GM23338 (cell line): ENCODE measurements at regions not wholly inside any gene's neighbourhood (a gene's known extent, or its start where the extent isn't known, plus 50 kb on each side); places are given as distances from the start of the nearest gene placed in this dataset.

Experiments
- CREB1 ChIP-seq: fragments of 250-450 bp; sonication (Bioruptor Pico); IDR thresholded peaks from 2 replicates; pipeline ENCODE4 v1.5.0; 2020; ENCODE audit warnings: low read depth, mild to moderate bottlenecking, moderate library complexity
- EZH2 ChIP-seq: fragments of 200-600 bp; sonication (generic); IDR thresholded peaks from one replicate; pipeline ENCODE4 v1.8.0; 2017; ENCODE audit warnings: antibody characterized with exemption, mild to moderate bottlenecking, low read depth; ENCODE audit not compliant: unreplicated experiment
- EZH2phosphoT487 ChIP-seq: fragments of 200-600 bp; sonication (generic); IDR thresholded peaks from one replicate; pipeline ENCODE4 v1.8.1; 2018; ENCODE audit warnings: antibody characterized with exemption; ENCODE audit not compliant: unreplicated experiment
- JUNB ChIP-seq: IDR thresholded peaks from one replicate; pipeline ENCODE4 v1.6.1; 2016; ENCODE audit warnings: antibody characterized with exemption; ENCODE audit not compliant: unreplicated experiment
- POLR2AphosphoS5 ChIP-seq: IDR thresholded peaks from 2 replicates; pipeline ENCODE4 v1.6.1; 2016; ENCODE audit warnings: antibody characterized with exemption, low read depth
- ZNF114 ChIP-seq: fragments of 250-450 bp; sonication (Bioruptor Pico); IDR thresholded peaks from 2 replicates; pipeline ENCODE4 v1.5.0; 2020; ENCODE audit warnings: mild to moderate bottlenecking, moderate library complexity
- ZNF331 ChIP-seq: fragments of 250-450 bp; sonication (Bioruptor Pico); IDR thresholded peaks from 2 replicates; pipeline ENCODE4 v1.5.0; 2020; ENCODE audit warnings: low read depth, mild to moderate bottlenecking, moderate library complexity
- TF ChIP-seq, protein P1 (sequence below), 2 experiments: fragments of 200-600 bp in 1 of 2; sonication (generic) in 1 of 2; conservative IDR thresholded peaks; 2 replicates each; pipeline versions ENCODE4 v1.5.1 to v1.6.1; 2016 to 2017; ENCODE audit warnings: antibody characterized with exemption in 2 of 2, low read depth in 2 of 2, mild to moderate bottlenecking in 2 of 2, moderate library complexity in 1 of 2
- TF ChIP-seq, protein P2 (sequence below): IDR thresholded peaks from one replicate; pipeline ENCODE4 v1.6.1; 2018; ENCODE audit warnings: antibody characterized with exemption; ENCODE audit not compliant: unreplicated experiment
- TF ChIP-seq, protein P3 (sequence below): fragments of 250-450 bp; sonication (Bioruptor Pico); IDR thresholded peaks from 2 replicates; pipeline ENCODE4 v1.5.0; 2020; ENCODE audit warnings: mild to moderate bottlenecking, moderate library complexity
- TF ChIP-seq, protein P4 (sequence below): IDR thresholded peaks from 2 replicates; pipeline ENCODE4 v1.6.1; 2016; ENCODE audit warnings: antibody characterized with exemption

DNA sequence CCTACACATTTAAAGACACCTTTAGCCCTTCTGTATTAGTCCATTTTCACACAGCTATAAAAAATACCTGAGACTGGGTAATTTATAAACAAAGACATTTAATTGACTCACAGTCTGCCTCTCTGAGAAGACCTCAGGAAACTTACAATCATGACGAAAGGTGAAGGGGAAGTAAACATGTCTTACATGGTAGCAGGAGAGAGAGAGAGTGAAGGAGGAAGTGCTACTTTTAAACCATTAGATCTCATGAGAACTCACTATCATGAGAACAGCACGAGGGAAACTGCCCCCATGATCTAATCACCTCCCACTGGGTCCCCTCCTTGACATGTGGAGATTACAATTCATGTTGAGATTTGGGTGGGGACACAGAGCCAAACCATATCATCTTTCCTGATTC is 946.6 kb downstream of the SLC4A3 start:
- TF ChIP-seq, protein P1, sequence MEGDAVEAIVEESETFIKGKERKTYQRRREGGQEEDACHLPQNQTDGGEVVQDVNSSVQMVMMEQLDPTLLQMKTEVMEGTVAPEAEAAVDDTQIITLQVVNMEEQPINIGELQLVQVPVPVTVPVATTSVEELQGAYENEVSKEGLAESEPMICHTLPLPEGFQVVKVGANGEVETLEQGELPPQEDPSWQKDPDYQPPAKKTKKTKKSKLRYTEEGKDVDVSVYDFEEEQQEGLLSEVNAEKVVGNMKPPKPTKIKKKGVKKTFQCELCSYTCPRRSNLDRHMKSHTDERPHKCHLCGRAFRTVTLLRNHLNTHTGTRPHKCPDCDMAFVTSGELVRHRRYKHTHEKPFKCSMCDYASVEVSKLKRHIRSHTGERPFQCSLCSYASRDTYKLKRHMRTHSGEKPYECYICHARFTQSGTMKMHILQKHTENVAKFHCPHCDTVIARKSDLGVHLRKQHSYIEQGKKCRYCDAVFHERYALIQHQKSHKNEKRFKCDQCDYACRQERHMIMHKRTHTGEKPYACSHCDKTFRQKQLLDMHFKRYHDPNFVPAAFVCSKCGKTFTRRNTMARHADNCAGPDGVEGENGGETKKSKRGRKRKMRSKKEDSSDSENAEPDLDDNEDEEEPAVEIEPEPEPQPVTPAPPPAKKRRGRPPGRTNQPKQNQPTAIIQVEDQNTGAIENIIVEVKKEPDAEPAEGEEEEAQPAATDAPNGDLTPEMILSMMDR (conservative IDR thresholded peaks at IDR 0.05; ENCODE audit: low read depth in 2 of 2), result no peak
- TF ChIP-seq POLR2AphosphoS5 (no peak), EZH2 (no peak), EZH2phosphoT487 (no peak), CREB1 (no peak), JUNB (no peak), ZNF331 (no peak), ZNF114 (CRISPR knock-in tag) (no peak)
- TF ChIP-seq, protein P2, sequence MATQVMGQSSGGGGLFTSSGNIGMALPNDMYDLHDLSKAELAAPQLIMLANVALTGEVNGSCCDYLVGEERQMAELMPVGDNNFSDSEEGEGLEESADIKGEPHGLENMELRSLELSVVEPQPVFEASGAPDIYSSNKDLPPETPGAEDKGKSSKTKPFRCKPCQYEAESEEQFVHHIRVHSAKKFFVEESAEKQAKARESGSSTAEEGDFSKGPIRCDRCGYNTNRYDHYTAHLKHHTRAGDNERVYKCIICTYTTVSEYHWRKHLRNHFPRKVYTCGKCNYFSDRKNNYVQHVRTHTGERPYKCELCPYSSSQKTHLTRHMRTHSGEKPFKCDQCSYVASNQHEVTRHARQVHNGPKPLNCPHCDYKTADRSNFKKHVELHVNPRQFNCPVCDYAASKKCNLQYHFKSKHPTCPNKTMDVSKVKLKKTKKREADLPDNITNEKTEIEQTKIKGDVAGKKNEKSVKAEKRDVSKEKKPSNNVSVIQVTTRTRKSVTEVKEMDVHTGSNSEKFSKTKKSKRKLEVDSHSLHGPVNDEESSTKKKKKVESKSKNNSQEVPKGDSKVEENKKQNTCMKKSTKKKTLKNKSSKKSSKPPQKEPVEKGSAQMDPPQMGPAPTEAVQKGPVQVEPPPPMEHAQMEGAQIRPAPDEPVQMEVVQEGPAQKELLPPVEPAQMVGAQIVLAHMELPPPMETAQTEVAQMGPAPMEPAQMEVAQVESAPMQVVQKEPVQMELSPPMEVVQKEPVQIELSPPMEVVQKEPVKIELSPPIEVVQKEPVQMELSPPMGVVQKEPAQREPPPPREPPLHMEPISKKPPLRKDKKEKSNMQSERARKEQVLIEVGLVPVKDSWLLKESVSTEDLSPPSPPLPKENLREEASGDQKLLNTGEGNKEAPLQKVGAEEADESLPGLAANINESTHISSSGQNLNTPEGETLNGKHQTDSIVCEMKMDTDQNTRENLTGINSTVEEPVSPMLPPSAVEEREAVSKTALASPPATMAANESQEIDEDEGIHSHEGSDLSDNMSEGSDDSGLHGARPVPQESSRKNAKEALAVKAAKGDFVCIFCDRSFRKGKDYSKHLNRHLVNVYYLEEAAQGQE, result no peak
- TF ChIP-seq, protein P3, sequence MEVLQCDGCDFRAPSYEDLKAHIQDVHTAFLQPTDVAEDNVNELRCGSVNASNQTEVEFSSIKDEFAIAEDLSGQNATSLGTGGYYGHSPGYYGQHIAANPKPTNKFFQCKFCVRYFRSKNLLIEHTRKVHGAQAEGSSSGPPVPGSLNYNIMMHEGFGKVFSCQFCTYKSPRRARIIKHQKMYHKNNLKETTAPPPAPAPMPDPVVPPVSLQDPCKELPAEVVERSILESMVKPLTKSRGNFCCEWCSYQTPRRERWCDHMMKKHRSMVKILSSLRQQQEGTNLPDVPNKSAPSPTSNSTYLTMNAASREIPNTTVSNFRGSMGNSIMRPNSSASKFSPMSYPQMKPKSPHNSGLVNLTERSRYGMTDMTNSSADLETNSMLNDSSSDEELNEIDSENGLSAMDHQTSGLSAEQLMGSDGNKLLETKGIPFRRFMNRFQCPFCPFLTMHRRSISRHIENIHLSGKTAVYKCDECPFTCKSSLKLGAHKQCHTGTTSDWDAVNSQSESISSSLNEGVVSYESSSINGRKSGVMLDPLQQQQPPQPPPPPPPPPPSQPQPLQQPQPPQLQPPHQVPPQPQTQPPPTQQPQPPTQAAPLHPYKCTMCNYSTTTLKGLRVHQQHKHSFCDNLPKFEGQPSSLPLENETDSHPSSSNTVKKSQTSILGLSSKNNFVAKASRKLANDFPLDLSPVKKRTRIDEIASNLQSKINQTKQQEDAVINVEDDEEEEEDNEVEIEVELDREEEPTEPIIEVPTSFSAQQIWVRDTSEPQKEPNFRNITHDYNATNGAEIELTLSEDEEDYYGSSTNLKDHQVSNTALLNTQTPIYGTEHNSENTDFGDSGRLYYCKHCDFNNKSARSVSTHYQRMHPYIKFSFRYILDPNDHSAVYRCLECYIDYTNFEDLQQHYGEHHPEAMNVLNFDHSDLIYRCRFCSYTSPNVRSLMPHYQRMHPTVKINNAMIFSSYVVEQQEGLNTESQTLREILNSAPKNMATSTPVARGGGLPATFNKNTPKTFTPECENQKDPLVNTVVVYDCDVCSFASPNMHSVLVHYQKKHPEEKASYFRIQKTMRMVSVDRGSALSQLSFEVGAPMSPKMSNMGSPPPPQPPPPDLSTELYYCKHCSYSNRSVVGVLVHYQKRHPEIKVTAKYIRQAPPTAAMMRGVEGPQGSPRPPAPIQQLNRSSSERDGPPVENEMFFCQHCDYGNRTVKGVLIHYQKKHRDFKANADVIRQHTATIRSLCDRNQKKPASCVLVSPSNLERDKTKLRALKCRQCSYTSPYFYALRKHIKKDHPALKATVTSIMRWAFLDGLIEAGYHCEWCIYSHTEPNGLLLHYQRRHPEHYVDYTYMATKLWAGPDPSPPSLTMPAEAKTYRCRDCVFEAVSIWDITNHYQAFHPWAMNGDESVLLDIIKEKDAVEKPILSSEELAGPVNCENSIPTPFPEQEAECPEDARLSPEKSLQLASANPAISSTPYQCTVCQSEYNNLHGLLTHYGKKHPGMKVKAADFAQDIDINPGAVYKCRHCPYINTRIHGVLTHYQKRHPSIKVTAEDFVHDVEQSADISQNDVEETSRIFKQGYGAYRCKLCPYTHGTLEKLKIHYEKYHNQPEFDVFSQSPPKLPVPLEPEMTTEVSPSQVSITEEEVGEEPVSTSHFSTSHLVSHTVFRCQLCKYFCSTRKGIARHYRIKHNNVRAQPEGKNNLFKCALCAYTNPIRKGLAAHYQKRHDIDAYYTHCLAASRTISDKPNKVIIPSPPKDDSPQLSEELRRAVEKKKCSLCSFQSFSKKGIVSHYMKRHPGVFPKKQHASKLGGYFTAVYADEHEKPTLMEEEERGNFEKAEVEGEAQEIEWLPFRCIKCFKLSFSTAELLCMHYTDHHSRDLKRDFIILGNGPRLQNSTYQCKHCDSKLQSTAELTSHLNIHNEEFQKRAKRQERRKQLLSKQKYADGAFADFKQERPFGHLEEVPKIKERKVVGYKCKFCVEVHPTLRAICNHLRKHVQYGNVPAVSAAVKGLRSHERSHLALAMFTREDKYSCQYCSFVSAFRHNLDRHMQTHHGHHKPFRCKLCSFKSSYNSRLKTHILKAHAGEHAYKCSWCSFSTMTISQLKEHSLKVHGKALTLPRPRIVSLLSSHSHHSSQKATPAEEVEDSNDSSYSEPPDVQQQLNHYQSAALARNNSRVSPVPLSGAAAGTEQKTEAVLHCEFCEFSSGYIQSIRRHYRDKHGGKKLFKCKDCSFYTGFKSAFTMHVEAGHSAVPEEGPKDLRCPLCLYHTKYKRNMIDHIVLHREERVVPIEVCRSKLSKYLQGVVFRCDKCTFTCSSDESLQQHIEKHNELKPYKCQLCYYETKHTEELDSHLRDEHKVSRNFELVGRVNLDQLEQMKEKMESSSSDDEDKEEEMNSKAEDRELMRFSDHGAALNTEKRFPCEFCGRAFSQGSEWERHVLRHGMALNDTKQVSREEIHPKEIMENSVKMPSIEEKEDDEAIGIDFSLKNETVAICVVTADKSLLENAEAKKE (CRISPR knock-in tag), result no peak
- TF ChIP-seq, protein P4, sequence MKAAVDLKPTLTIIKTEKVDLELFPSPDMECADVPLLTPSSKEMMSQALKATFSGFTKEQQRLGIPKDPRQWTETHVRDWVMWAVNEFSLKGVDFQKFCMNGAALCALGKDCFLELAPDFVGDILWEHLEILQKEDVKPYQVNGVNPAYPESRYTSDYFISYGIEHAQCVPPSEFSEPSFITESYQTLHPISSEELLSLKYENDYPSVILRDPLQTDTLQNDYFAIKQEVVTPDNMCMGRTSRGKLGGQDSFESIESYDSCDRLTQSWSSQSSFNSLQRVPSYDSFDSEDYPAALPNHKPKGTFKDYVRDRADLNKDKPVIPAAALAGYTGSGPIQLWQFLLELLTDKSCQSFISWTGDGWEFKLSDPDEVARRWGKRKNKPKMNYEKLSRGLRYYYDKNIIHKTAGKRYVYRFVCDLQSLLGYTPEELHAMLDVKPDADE, result no peak
